ENCODE measurements at regions not wholly inside any gene's neighbourhood (a gene's known extent, or its start where the extent isn't known, plus 50 kb on each side); places are given as distances from the start of the nearest gene placed in this dataset.

GRCh38 chr3:194816748-194817591 lies 131.3 kb downstream of the FAM43A start:
- Mint-ChIP-seq H3K27ac (no peak overlapping the region), H3K36me3 (no peaks in the 10 kb centered on the region), H3K9me3 (no peaks in the 10 kb centered on the region)
- DNase-seq (ENCODE audit: low spot score in 2 of 2) (no peak), ATAC-seq (no peak)

- DNase-seq (ENCODE audit: low spot score in 2 of 2) (no peak), ATAC-seq (no peak)
- Mint-ChIP-seq H3K9me3 (no peaks in the 10 kb centered on the region), H3K36me3 (no peaks in the 10 kb centered on the region), H3K27ac (no peak overlapping the region)
Observed at GRCh38 chr3:194817592-194817930, 131.9 kb downstream of the FAM43A start.

DNA sequence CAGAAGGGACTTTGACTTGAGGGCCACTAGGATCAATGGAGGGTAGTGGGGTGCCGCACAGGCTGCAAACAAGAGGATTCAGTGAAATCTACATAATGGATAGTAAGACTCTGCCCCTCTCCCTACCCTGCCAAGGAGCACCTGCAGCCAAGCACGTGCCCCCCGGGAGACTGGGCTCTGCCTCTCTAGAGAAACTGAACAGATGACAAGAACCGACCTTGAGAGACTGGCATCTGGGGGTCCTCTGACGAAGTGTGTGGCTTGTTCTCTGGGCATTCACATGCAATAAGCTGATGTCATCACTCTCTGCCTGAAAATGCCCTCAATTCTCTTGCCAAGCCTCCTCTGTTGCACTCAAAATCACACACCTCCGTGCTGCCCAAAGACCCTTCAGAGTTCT lies 132.3 kb downstream of the FAM43A start:
- Mint-ChIP-seq H3K27ac (no peak overlapping the region), H3K36me3 (no peaks in the 10 kb centered on the region), H3K9me3 (no peaks in the 10 kb centered on the region)
- ATAC-seq (no peak), DNase-seq (ENCODE audit: low spot score in 2 of 2) (no peak)

- Mint-ChIP-seq H3K9me3 (no peaks in the 10 kb centered on the region), H3K27ac (no peak overlapping the region), H3K36me3 (no peaks in the 10 kb centered on the region)
- DNase-seq (ENCODE audit: low spot score in 2 of 2) (no peak), ATAC-seq (no peak)
Observed at GRCh38 chr3:194824100-194824499, 138.4 kb downstream of the FAM43A start.

DNA sequence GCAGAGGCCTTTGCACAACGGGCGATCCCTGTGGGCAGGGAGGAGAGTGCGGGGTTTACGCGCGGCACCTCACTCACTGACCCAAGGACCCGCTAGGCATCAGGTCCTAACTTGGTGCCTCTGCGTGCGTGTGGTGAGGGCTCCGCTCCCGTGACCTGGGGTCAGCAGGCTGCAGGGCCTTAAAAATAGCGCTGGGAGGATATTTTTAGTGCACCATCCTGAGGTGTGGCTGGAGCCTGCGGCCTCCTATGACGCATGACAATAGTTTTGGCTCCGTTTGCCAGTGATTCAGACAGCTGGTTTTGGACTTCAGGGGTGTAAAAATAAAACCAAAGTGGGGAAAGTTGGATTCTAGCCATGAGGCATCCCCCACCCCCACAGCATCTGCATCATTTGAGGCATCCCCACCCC lies 139.0 kb downstream of the FAM43A start:
- Mint-ChIP-seq H3K27ac (no peak overlapping the region), H3K9me3 (no peaks in the 10 kb centered on the region), H3K36me3 (no peaks in the 10 kb centered on the region)
- DNase-seq (ENCODE audit: low spot score in 2 of 2) (no peak), ATAC-seq (no peak)

DNA sequence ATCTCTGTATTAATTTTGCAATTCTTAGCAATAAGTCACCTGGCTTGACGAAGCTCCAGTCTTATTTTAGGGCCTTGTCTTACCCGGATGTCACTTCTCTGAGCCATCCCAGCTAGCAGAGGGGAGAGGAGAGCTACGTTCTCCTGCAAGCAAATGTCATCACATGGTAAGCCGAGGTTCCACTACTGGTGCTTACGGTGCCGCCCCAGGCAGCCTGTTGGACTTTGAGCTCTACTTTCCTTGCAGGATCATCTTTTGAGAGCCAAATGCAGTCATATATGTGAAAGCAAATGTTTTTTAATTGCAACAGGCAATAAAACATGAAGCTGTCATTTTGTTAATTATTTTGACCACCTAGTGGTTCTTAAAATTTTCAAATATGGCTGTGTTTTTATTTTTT lies 140.9 kb downstream of the FAM43A start:
- Mint-ChIP-seq H3K36me3 (no peaks in the 10 kb centered on the region), H3K9me3 (no peaks in the 10 kb centered on the region), H3K27ac (no peak overlapping the region)
- DNase-seq (ENCODE audit: low spot score in 2 of 2) (no peak), ATAC-seq (no peak)

GRCh38 chr3:194827486-194827885 lies 141.8 kb downstream of the FAM43A start:
- DNase-seq (ENCODE audit: low spot score in 2 of 2) (no peak), ATAC-seq (no peak)
- Mint-ChIP-seq H3K9me3 (no peaks in the 10 kb centered on the region), H3K36me3 (no peaks in the 10 kb centered on the region), H3K27ac (no peak overlapping the region)

DNA sequence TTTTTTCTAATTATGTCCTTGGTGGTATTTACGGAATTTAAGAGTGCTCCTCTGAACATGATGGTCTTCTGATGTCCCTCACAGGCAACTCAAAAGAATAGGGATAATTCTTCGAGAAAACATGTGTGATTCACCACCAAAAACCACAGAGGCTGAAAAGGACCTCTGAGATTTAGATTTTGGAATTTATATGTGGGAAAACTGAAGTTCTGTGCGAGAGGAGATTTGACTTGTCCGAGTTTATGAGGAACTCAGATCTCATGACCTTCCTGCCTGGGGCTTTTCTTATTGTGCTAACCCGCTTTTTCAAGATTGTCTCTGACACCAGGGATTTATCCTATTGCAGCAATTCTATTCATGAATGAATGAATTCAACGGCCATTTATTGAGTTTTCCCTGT lies 142.4 kb downstream of the FAM43A start:
- no peak for ATAC-seq
- no peak for DNase-seq (ENCODE audit: low spot score in 2 of 2)
- H3K27ac Mint-ChIP-seq: no peak overlapping the region
- no peaks in the 10 kb centered on the region for H3K9me3 Mint-ChIP-seq
- no peaks in the 10 kb centered on the region for H3K36me3 Mint-ChIP-seq

DNA sequence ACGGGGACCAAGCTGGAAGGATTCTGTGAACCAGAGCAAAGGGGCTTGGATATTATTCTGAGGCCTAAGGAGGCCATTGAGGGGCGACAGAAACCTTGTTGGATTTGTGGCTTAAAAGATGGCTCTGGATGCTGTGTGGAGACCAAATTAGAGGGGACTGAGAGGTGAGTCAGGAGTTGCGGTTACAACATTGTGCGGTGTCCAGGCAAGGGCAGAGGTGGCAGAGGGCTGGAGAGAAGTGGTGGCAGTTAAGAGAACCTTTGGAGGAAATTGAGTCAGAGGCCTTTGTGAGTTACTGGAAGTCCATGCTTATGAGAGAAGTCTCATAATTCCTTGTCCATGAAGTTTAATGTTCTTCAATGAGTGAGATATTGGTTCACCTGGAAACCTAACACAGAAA lies 143.2 kb downstream of the FAM43A start:
- Mint-ChIP-seq H3K9me3 (no peaks in the 10 kb centered on the region), H3K36me3 (no peaks in the 10 kb centered on the region), H3K27ac (no peak overlapping the region)
- ATAC-seq: no peak
- DNase-seq (ENCODE audit: low spot score in 2 of 2): no peak

GRCh38 chr3:194830401-194830800 lies 144.7 kb downstream of the FAM43A start:
- H3K36me3 Mint-ChIP-seq: no peaks in the 10 kb centered on the region
- ATAC-seq: no peak
- no peaks in the 10 kb centered on the region for H3K9me3 Mint-ChIP-seq
- no peak overlapping the region for H3K27ac Mint-ChIP-seq
- no peak for DNase-seq (ENCODE audit: low spot score in 2 of 2)

DNA sequence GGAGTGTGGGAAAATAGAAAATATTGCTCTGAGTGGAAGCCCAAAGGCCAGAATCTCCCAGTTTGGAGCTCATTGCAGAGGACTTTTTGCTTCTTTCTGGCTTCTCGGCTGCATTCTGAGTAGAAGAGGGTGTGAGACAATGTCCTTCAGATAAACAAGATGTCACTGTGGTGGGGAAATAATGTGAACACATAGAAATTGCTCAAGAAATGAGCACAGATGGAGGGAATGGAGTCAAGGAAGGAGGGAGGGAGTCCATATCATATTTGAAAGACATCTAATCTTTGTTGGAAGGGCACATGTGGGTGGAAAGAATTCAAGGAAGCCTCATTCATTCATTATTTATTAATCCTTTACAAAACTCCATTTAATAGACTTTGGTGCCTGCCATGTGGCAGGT lies 145.3 kb downstream of the FAM43A start:
- Mint-ChIP-seq H3K9me3 (no peaks in the 10 kb centered on the region), H3K27ac (no peak overlapping the region), H3K36me3 (no peaks in the 10 kb centered on the region)
- DNase-seq (ENCODE audit: low spot score in 2 of 2) (no peak), ATAC-seq (no peak)

DNA sequence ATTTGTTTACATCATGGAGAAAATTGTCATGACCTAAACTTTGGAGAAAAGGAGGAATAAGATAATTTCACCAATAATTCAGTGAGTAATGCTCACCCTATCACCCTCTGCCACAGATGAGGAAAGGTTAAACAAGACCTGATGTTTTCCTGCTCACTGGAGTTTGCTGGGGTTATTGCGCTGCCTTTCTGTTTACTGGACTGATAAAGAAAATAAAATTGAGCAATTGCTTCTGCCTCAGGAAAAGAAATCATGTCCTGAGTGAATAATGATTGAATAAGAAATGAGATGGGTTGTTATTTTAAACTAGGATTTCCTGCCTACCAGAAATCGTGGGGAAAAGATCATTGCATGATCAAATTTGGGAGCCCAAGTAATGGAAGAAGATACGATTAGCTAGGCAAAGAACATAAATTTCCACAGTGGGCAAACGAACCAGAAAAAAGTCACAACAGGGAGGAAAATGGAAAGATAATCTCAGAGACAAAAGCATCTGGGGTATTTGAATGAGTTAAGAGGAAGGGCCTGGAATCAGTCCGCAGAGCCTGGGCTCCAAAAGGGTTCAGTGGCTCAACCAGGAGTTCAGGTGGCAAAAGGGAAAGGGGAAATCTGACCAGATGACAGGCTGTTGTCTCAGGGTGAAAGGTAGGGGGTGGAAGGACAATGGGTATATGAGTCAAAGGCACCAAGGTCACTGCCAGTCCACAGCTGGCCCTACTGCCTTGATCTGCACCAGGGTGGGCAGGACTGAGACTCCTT lies 146.8 kb downstream of the FAM43A start:
- no peak for DNase-seq (ENCODE audit: low spot score in 2 of 2)
- no peak for ATAC-seq
- Mint-ChIP-seq H3K36me3 (no peaks in the 10 kb centered on the region), H3K9me3 (no peaks in the 10 kb centered on the region), H3K27ac (peak overlapping the region in 1 of 2 donors; percentile 50)

DNA sequence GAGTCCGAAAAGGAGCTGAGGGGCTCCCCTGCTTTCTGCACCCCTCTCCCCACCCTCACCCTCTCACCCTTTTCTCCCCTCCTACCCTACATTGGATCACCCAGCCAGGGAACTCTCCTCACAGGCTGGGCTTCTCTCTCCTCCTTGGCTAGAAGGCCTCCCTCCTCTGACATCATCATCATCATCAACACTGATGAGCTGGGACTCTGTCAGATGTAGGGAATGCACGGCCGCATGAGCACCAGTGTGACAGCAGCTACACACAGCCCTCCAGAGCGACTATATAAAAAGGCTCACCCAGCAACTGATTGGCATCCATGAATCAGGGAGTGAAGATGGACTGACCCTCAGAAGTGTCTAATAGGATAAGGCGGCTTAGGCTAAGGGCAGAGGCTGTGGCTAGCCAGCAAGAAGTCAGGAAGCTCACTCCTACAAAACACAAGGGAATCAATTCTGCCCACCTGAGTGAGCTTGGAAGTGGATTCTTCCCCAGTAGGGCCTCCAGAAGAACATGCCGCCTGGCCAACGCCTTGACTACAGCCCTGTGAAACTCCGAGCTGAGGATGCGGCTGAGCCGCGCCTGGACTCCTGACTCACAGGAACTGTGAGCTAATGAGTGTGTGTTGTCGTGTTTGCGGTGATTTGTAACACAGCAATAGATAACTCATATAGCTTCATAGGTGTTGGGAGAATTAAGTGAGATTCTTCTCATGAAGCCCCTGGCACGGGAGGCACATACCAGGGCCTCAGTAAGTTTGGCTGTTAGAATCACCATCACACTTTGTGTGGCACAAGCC lies 147.6 kb downstream of the FAM43A start:
- DNase-seq (ENCODE audit: low spot score in 2 of 2): no peak
- H3K9me3 Mint-ChIP-seq: no peaks in the 10 kb centered on the region
- ATAC-seq: no peak
- H3K36me3 Mint-ChIP-seq: no peaks in the 10 kb centered on the region
- H3K27ac Mint-ChIP-seq: no peak overlapping the region

- ATAC-seq (no peak), DNase-seq (ENCODE audit: low spot score in 2 of 2) (no peak)
- Mint-ChIP-seq H3K27ac (no peak overlapping the region), H3K9me3 (no peaks in the 10 kb centered on the region), H3K36me3 (no peaks in the 10 kb centered on the region)
Observed at GRCh38 chr3:194836661-194837060, 151.0 kb downstream of the FAM43A start.

DNA sequence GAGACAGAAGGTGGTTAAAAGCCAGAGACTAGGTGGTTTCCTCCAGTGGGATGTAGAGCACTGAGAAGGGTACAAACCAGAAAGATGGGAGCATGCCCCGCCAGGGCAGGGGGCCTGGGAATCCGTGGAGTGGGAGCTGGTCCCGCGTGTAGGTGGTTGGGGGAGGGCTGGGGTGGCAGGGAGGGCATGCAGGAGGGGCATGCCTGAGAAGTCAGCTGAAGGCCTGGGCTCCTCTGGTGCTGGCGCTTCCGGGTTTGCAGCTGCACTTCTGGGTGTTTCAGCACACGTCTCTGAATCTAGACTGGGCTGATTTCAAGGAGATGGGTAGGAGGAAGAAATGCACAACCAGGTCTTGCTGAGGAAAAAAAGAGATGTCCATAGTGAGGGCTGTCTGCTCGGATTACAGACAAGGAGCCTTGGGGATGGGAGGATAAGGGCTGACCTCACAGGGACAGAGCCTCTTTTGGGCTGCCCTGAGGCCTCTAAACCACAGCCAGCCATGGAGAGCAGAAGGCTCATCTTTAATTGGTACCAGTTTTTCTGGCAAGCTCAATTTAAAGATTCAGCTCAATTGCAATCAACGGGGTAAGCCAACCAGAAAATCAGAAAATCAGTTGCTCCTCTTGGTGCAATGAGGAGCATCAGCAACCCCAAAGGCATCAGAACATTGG lies 151.9 kb downstream of the FAM43A start:
- no peak overlapping the region for H3K27ac Mint-ChIP-seq
- H3K9me3 Mint-ChIP-seq: no peaks in the 10 kb centered on the region
- no peak for DNase-seq (ENCODE audit: low spot score in 2 of 2)
- no peak for ATAC-seq
- no peaks in the 10 kb centered on the region for H3K36me3 Mint-ChIP-seq

GRCh38 chr3:194838236-194838635 lies 152.6 kb downstream of the FAM43A start:
- DNase-seq (ENCODE audit: low spot score in 2 of 2) (no peak), ATAC-seq (no peak)
- Mint-ChIP-seq H3K9me3 (no peaks in the 10 kb centered on the region), H3K27ac (no peak overlapping the region), H3K36me3 (no peaks in the 10 kb centered on the region)

Data from activated naive CD4-positive, alpha-beta T cell treated with anti-CD3 and anti-CD28 coated beads, Interleukin-2, amount 50 U/mL, for 72 hours (primary cell).